Tongue (tissue), 1 donor: ENCODE measurements at regions not wholly inside any gene's neighbourhood (a gene's known extent, or its start where the extent isn't known, plus 50 kb on each side); places are given as distances from the start of the nearest gene placed in this dataset.
"Not testable (repeated sequence)": the region's sequence is repeated elsewhere in the genome, so short reads cannot be mapped to it uniquely, and the experiment has no call there.

Experiments
- DNase-seq: peaks from one replicate; pipeline ENCODE4 v3.0.0-alpha.2; 2015

DNA sequence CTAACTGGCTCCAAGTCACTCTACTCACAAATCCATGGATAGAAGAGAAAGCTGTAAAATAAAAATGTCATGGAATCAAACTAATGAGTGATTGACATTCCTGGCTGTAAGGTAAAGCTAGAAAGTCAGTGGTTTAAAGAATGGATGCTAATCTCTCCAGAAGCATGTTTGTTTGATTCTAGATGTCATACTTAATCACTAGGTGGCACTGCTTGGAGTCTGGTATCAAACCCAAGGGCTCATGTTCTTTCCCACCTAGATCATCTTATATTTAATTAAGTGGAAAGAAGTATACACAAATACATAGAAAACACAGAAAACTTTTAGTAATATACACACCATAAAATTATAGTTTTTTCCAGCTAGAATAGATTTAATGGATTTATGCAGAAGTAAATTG is 2666.6 kb downstream of the PCDH7 start:
- DNase-seq, result no peak

DNA sequence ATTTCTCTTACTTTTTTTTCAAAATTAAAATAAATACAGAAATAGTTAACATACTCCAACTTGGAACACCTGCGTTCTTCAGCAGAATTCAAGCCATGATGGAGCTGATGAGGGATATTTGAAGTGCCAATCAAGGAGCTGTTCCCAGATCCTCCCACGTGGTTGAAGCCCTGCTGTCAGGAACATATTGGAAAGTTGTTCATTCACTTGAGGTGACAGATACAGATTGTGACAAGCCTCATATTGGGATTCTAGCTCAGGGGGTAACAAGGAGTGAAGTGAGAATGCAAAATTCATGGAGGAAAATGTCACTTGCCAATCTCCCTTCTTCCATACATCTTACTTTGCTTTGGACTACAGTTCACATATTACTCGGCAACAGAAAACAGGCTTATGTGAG is 2670.8 kb downstream of the PCDH7 start:
- no peak for DNase-seq

GRCh38 chr4:33395731-33396485 is 2675.7 kb downstream of the PCDH7 start:
- DNase-seq, result no peak

- DNase-seq, result no peak
These were observed 2680.3 kb downstream of the PCDH7 start for GRCh38 chr4:33400504-33400903.

GRCh38 chr4:33407496-33407895 is 2687.3 kb downstream of the PCDH7 start:
- DNase-seq, result no peak

GRCh38 chr4:33411182-33411581 is 2691.0 kb downstream of the PCDH7 start:
- no peak for DNase-seq

- DNase-seq, result no peak
These were observed 2701.7 kb downstream of the PCDH7 start for GRCh38 chr4:33421887-33422286.

- peak; percentile 20 for DNase-seq
These were observed 2702.5 kb downstream of the PCDH7 start for GRCh38 chr4:33422656-33423055.

GRCh38 chr4:33425936-33426335 is 2705.8 kb downstream of the PCDH7 start:
- DNase-seq, result no peak

DNA sequence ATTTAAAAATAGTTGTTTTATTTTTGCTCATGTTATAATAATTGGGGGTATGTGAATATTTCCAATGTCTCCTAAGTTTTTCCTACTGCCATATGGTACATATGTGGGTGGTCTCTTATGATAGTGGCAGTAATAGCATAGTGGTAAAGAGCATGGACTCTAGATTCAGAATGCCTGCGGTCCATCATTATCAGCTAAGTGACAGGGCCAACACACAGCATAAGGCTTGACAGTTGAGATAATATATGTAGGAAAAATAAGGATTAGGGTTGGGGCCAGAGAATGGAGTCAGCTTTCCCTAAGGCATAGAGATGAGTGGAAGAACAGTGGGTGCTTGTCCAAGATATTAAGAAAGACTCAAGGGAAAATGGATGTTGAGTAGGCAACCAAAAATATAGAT is 2707.5 kb downstream of the PCDH7 start:
- DNase-seq, result no peak

- DNase-seq, result no peak
These were observed 2709.8 kb downstream of the PCDH7 start for GRCh38 chr4:33429971-33430370.

- DNase-seq, result peak; percentile 76
These were observed 2717.2 kb downstream of the PCDH7 start for GRCh38 chr4:33437406-33437805.

GRCh38 chr4:33446953-33447352 is 2726.8 kb downstream of the PCDH7 start:
- no peak for DNase-seq

DNA sequence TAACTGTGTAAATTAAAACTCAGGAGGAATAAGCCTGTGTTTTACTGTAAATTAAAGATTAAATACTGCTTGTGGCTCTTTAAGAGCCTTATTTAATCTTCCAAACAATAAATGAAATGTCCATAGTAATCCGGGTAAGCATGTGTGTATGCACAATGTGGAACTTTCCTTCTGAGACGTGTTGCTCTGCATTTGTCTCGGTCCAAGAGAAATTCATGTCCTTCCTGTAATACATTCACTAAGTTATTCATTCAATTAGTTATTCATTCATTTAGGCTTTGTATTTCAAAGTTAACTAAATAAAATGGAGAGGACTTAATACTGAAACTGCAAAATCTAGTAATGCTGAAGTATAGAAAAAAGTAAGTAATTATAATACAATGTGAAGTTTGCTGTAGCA is 2728.8 kb downstream of the PCDH7 start:
- DNase-seq, result no peak

- no peak for DNase-seq
These were observed 2733.3 kb downstream of the PCDH7 start for GRCh38 chr4:33453436-33453835.

DNA sequence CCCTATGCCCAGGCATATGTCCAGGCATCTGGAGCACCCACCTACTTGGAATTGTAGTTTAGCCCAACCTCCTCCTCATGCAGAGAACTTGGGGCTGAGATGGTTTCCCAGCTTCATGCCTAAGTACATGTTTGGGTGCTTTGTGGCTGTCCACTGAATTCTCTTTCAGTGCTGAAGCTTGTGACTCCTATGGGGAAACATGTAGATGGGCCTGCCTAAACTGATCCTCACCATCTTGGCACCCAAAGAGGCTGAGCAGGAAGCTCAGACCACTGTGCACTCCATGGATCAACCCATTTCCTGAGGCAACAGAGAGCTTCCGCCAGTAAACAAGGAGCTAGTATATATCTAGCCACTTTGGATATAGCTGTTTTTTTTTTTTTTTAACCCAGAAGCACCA is 2733.7 kb downstream of the PCDH7 start:
- DNase-seq, result no peak

DNA sequence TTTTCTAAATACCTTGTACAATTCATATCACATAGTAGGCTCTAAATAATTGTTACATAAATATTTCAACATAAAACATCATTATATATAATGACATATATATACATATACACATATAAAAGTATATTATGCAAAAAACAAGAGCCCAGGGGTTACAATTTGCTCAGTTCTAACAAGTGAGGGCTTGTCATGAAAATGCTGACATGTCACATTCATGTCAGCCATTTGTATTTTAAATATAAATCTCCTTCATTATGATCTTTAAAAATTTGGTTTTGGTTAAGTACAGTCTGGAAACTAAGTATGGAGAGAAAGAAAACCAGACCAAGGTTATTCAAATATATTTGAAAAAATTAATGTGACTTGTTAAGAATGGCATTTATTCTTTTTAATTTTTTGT is 2745.4 kb downstream of the PCDH7 start:
- no peak for DNase-seq

GRCh38 chr4:33467291-33467690 is 2747.1 kb downstream of the PCDH7 start:
- no peak for DNase-seq

- no peak for DNase-seq
These were observed 2750.6 kb downstream of the PCDH7 start for GRCh38 chr4:33470805-33471204.

DNA sequence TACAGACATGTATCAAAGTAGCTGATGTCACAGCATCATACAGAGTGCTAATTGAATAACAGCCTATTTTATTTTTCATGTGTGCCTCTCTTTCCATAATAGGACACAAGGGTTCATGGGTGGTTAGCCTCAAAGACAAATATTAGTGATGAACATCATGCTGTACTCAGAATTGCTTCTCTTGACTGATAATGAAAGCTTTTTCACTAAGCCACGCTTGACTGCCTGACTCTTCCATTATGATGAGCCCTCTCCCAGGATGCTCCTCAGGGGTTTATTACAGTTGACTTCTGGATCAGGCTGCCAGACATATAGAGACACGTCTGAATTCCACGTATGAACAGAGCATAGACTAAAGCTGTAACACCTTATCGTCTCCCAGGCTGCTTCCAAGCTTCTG is 2757.5 kb downstream of the PCDH7 start:
- DNase-seq, result peak; percentile 24

- no peak for DNase-seq
These were observed 2761.5 kb downstream of the ARAP2 start for GRCh38 chr4:33482773-33483172.

DNA sequence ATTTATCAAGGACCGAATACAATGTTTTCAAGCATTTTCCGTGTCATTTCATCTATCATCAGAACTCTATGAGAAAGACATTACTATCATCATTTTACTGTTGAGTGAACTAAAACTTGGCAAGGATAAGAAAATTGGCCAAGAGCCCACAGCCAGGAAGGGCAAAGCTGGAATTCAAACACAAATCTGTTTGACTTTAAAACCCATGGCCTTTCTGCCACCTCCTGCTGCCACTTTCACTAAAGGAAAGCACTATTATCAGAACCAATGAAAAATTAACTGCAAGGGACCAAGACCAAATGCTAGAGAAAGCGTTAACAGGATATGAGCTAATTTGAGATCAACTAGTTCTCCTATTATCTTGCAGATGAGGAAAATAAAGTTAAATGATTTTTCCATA is 2759.2 kb downstream of the ARAP2 start:
- DNase-seq, result no peak

DNA sequence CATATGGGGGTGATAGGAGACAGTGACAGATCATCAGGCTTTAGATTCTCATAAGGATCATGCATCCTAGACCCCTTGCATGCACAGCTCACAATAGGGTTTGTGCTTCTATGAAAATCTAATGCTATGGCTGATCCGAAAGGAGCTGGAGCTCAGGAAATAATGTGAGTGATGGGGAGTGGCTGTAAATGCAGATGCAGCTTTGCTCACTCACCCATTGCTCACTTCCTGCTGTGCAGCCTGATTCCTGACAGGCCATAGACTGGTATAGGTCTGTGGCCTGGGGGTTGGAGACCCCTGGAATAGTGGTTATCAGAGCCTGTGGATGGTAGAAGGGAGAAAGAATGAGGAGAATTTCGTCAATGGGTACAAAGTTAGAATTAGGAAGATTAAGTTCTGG is 2751.1 kb downstream of the ARAP2 start:
- no peak for DNase-seq

DNA sequence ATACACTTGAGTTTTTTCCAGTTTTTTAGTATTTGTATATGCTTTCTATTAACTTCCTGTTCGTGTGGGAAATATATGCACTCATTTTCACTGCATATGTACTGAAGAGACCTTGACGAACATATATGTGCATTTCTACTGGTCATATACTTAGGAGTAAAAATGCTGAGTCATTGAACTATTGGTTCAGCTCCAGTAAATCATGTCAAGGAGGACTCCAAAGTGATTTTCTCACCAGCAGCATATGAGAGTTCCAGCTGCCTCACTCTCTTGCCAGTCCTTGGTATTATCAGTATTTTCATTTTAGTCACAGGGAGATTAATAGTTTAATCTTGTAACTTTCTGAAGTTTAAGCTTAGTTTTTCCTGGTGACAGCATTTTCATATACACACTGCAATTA is 2750.2 kb downstream of the ARAP2 start:
- DNase-seq, result peak; percentile 5

- DNase-seq, result not testable (repeated sequence)
These were observed 2742.7 kb downstream of the ARAP2 start for GRCh38 chr4:33501587-33501986.
